ENCODE measurements at regions not wholly inside any gene's neighbourhood (a gene's known extent, or its start where the extent isn't known, plus 50 kb on each side); places are given as distances from the start of the nearest gene placed in this dataset.

DNA sequence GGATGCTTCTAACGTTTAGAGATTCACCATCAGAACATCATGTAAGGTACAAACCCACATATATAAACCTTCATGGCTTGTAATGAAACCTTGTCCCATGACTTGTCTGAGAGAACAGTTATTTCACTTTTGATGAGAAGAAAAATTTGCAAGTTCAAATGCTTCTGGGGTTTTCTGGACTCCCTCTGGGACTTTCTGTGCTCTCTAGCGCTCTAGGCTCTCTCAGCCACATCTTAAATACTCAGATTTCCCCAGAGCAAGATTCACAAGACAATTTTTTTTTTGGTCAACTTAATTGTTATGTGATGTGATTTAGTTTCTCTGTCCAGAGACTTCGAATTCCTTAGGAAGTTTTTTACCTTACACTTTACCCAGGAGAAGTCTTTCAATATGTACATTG lies 282.8 kb upstream of the EDNRB start:
- DNase-seq = no peak

GRCh38 chr13:78198821-78199220 lies 280.2 kb upstream of the EDNRB start:
- DNase-seq = no peak

GRCh38 chr13:78198419-78198818 lies 279.8 kb upstream of the EDNRB start:
- no peak for DNase-seq

DNA sequence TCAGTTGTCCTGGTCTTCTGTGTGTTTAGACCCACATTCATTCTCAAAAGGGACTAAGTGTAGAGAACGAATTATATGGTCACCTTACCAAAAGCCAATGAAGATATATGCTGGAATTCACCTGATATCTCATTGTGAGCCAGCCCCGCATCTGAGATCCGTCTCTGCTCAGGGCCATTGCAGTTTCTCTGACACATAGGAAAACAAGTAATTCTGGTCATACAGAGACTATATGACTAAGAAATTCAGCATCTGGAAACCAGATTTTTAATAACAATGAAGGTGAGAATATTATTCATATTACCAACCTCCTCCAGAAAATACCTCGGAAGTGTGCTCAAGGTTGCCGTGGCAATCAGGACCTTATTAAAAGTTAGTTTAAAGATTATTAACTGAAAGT lies 278.6 kb upstream of the EDNRB start:
- DNase-seq = no peak

GRCh38 chr13:78194904-78195639 lies 276.4 kb upstream of the EDNRB start:
- no peak for DNase-seq

- DNase-seq = no peak
Observed at GRCh38 chr13:78193846-78194245, 275.2 kb upstream of the EDNRB start.

DNA sequence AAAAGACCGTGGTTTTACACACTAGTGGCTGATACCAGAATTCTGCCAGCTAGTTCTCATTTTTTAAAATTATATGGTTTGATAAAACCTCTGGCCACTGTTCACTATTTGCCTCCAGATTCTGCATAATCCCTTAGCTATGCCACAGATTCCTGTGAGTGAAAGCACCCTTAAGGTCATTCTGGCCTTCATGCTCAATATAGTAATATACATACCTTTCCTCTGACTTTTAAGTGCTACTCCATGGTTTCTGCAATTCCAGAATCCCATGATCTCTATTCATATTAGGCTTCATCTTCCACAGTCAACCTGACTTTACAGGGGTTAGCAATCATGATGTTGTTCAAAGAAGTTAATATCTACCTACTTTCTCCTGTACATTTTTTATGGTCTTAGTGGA lies 274.1 kb upstream of the EDNRB start:
- no peak for DNase-seq

DNA sequence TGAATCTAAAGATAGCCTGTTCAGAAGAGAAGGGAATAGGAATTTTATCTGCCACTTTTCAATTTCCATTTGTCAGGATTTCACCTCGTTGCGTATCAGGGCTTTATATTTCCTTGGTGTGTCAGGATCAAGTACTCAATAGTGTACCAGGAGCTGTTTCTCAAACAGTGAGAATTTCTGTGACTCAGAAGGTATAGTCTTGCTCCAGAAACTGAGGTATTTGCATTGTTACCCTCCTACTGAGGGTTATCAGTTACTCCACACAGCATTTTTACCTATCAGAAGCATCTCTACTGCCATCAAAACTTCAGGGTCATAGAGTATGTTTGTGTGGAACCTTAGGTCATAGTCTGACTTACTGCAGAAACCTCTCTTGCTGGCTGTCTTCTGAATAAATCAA lies 271.7 kb upstream of the EDNRB start:
- DNase-seq = no peak

DNA sequence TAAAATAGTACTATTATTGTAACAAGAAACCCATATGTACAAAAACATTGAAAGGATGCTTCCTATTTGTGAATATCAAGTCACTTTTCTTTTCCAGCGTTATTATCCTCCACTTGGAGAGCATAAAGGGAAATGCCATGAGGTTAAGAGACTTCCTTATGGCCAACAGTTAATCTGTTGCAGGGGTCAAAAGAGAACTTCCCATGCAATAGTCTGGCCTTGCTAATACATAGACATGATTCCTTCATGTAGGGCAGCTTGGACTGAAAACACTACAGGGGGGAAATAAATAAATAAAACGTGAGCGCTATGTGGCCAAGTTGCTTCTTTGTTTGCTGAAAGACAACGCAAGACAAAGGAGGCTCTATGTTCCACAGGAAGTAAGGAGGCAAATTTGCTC lies 269.1 kb upstream of the EDNRB start:
- no peak for DNase-seq

- DNase-seq = no peak
Observed at GRCh38 chr13:78185700-78186099, 267.1 kb upstream of the EDNRB start.

- DNase-seq = no peak
Observed at GRCh38 chr13:78183732-78184131, 265.1 kb upstream of the EDNRB start.

DNA sequence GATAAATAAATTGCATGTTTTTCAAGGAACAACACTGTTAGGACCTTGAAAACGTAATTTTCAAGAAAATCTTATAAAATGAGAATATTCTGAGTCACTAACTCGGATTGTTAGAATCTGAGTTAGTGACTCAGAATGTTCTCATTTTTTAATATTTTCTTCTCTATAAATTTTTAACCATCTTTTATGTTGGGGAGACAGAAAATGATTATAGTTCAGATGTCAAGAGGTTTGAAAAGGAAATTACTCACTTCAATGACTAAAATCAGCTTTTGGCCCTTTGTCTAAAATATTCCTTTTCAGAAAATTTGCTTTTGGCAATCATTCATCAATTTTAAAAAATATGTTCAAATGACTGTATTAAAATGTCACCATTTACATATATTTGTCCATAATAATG lies 264.2 kb upstream of the EDNRB start:
- no peak for DNase-seq

DNA sequence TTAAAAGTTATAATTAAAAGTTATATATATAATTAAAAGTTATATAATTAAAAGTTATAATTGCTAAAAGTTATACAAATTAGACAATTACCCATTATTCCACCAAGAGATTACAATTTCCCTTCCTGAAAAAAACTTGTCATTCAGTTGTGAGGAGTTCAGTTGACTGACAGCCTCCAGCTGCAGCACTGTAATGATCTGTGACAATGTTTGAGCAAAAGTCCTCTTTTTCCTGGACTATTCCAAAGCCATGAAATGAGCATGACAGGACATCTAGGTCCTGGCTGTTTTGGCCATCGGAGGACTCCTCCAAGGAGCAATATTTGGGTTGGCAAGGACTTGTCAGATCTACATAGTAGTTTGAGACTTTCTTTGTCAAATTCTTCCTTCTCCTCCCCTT lies 258.7 kb upstream of the EDNRB start:
- DNase-seq = no peak

- no peak for DNase-seq
Observed at GRCh38 chr13:78176880-78177279, 258.2 kb upstream of the EDNRB start.

- DNase-seq = no peak
Observed at GRCh38 chr13:78169386-78169785, 250.8 kb upstream of the EDNRB start.

GRCh38 chr13:78168981-78169380 lies 250.3 kb upstream of the EDNRB start:
- no peak for DNase-seq

DNA sequence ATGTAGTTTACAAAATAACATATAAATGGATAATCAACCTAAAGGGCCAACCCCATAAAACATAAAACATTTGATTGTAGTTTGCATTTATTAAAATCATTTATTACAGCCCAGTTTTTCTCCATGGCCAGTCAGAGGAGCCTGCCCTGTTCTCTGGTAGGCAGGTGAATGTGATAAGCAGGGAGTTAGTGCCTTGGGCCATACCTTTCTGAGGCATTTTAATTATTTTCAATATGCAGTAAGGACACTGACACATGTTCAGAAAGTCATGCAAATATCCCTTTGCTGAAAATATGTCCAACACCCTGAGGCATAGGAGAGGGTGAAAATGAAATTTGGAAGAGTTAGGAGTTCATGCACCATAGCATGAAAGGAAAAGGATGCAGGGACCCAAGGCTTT lies 242.6 kb upstream of the EDNRB start:
- no peak for DNase-seq

- DNase-seq = no peak
Observed at GRCh38 chr13:78160793-78161192, 242.2 kb upstream of the EDNRB start.

DNA sequence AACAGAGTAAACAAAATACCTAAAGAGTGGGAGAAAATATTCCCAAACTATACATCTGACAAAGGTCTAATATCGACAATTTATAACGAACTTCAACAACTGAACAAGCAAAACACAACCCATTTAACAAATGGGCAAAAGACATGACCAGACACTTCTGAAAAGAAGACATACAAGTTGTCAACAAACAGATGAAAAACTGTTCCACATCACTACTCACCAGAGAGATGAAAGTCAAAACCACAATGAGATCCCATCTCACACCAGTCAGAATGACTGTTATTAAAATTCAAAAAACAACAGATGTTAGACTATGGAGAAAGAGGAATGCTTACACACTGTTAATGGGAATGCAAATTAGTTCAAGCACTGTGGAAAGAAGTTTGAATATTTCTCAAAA lies 233.8 kb upstream of the EDNRB start:
- DNase-seq = no peak

GRCh38 chr13:78147905-78148304 lies 229.3 kb upstream of the EDNRB start:
- no peak for DNase-seq

DNA sequence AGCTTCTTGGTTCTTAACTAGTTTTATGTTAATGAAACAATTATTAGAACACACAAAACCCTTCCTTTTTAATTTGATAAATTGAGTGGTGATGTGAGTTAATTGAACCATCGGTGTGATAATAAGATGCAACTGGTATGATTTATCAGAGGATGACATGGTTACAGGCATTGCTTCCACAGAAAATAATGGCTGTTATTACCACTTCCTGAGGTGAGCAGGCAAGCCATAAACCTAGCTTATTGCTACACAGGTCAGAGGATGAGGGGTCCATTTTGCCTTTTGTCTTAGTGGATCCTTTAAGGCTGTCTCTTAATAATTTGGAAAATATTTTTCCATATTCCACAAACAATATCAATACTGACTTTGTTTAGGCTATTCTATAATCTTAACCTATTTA lies 226.6 kb upstream of the EDNRB start:
- DNase-seq = no peak

- no peak for DNase-seq
Observed at GRCh38 chr13:78139765-78140164, 221.1 kb upstream of the EDNRB start.

DNA sequence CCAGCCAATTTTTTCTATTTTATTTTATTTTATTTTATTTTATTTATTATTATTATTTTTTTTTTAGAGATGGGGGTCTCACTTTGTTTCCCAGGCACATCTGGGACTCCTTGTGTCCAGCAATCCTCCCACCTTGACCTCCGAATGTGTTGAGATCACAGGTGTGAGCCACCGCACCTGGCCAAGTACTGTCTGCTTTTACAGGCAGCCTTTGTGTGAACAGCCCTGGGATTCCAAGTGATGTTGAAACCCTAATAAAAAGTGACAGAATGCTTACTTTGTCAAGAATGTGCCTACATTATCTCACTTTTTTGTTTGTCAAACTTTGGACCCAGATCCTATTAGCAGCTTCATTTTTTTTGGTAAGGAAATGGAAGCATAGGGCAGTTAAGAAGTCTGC lies 220.1 kb upstream of the EDNRB start:
- no peak for DNase-seq

DNA sequence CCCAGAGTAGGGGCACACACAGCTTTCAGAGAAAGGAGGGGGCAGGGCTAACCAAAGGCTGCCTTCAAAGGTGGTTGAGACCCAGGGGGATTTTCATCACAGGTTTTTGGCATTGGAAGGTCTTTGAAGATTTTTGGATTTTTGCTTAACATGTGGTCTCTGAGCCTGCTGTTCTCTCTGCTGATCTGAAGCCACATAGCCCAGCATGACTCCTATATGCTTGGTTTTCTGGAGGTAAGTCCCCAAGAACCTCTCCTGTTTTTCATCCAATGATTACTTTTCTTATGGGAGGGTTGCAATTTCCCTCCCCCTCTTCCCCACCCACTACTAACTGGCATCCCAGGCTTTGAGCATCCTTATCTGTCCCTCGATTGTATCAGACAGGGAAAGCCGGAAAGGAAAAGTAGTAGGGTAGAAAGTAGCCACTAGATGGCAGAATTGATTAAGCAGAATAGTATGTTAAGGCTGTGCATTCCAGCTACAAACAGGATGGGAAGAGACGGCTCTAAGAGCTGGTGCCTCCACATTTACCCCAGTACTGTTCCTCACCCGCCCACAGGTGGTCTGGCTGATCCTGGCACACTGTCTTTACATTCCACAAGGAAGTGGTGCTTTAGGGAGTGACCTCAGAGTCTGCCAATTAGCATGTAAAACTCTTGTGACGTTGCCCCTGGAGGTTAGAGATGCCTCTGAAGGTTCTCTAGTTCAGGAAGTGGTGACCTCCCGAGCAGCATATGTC lies 218.9 kb upstream of the EDNRB start:
- DNase-seq = peak; percentile 33

- no peak for DNase-seq
Observed at GRCh38 chr13:78136966-78137365, 218.3 kb upstream of the EDNRB start.

All from activated CD4-positive, alpha-beta T cell treated with anti-CD3 and anti-CD28 coated beads, Interleukin-10, Interleukin-2, amounts not matched to agents 100 ng/mL and 50 ng/mL, durations not matched to agents 16 hours and 8 hours (primary cell).